Fibroblast of lung (primary cell): ENCODE measurements at regions not wholly inside any gene's neighbourhood (a gene's known extent, or its start where the extent isn't known, plus 50 kb on each side); places are given as distances from the start of the nearest gene placed in this dataset.

Experiments
- EZH2 ChIP-seq: IDR thresholded peaks from 2 replicates; pipeline ENCODE4 v1.5.1; 2012; ENCODE audit warnings: low read length, control low read depth, mild to moderate bottlenecking; ENCODE audit errors: missing control alignments
- TF ChIP-seq, protein P1 (sequence below), 2 donors: IDR thresholded peaks in 1 of 2; conservative IDR thresholded peaks in 1 of 2; 1 replicate in 1 of 2; 2 replicates in 1 of 2; pipeline ENCODE4 v1.5.1; 2011 to 2012; ENCODE audit warnings: low read length in 2 of 2, control low read depth in 1 of 2, inconsistent platforms in 1 of 2, low read depth in 1 of 2, mild to moderate bottlenecking in 1 of 2

DNA sequence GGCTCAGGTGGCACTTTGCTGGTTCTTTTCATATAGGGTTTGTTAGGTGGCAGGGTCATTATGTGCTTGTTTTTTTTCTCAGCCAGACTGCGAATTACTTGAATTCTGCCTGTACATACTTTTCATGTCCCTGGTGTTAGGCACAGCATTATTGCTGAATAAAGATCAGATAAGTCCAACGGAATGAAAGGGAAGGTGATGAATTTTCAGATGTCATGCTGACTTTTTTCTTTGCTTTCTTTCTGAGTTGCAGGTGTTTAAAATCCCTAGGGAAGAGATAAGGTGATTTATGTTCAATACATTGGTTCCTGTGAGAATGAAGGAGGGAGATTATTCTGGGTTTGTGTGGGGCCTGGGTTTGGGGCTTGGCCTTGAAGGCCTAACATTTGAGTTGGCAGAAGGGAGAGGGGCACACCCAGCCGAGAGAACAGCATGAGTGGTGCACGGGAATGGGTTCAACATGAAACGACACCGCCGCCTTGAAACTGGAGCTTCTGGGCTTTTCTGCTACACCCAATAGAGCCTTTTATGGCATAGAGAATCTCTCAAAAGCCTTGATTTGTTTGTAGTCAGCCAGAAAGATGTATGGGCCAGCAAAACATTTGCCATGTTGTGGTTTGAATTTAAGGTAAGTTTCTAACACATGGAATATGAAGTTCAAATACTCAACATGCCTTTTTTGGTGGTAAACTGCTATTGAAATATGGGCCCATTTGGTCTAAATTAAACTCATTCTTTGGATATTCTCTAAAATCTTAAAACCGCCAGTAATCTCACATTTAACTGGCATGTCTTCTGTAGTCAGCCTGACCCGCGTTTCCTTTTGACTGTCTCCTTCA, 477.0 kb downstream of the PCNX1 start:
- TF ChIP-seq, protein P1, sequence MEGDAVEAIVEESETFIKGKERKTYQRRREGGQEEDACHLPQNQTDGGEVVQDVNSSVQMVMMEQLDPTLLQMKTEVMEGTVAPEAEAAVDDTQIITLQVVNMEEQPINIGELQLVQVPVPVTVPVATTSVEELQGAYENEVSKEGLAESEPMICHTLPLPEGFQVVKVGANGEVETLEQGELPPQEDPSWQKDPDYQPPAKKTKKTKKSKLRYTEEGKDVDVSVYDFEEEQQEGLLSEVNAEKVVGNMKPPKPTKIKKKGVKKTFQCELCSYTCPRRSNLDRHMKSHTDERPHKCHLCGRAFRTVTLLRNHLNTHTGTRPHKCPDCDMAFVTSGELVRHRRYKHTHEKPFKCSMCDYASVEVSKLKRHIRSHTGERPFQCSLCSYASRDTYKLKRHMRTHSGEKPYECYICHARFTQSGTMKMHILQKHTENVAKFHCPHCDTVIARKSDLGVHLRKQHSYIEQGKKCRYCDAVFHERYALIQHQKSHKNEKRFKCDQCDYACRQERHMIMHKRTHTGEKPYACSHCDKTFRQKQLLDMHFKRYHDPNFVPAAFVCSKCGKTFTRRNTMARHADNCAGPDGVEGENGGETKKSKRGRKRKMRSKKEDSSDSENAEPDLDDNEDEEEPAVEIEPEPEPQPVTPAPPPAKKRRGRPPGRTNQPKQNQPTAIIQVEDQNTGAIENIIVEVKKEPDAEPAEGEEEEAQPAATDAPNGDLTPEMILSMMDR (conservative IDR thresholded peaks at IDR 0.05 in 1 of 2, IDR thresholded peaks at IDR 0.05 in 1 of 2; ENCODE audit: low read depth in 1 of 2, low read length in 2 of 2), result no peak
- TF ChIP-seq EZH2, result no peak
